ENCODE measurements at regions not wholly inside any gene's neighbourhood (a gene's known extent, or its start where the extent isn't known, plus 50 kb on each side); places are given as distances from the start of the nearest gene placed in this dataset.

DNA sequence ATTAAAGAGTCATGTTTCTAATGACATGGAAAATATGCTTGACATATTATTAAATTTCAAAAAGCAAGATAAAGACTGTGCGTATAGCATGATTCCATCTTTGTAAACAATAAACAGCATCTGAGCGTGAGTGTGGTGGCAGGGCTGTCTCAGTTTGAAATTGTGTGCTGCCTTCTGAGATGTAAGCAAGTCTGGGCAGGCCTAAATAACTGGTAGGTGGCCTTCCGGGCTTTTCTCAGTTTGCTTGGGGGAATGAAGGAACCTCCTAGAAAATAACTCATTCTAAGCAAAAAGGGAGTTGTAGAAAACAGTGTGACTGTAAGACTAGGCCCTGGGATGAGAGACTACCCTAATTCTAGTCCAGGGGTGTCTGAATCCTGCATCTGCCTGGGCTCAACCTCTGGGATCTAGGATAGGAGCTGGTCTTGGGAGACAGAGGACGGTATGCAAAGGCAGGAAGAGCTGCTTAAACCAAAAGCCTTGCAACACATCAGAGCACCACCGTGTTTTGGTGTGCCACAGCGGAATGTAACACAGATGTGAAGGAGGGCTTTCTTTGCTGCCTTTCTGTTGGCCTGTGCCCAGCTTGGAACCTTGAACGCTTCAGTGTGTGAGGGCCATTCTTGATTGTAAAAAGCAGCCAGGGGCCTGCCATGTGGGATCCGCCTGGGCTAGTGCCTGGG lies 63.5 kb upstream of the L3MBTL3 start:
- TF ChIP-seq, protein P1, sequence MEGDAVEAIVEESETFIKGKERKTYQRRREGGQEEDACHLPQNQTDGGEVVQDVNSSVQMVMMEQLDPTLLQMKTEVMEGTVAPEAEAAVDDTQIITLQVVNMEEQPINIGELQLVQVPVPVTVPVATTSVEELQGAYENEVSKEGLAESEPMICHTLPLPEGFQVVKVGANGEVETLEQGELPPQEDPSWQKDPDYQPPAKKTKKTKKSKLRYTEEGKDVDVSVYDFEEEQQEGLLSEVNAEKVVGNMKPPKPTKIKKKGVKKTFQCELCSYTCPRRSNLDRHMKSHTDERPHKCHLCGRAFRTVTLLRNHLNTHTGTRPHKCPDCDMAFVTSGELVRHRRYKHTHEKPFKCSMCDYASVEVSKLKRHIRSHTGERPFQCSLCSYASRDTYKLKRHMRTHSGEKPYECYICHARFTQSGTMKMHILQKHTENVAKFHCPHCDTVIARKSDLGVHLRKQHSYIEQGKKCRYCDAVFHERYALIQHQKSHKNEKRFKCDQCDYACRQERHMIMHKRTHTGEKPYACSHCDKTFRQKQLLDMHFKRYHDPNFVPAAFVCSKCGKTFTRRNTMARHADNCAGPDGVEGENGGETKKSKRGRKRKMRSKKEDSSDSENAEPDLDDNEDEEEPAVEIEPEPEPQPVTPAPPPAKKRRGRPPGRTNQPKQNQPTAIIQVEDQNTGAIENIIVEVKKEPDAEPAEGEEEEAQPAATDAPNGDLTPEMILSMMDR (conservative IDR thresholded peaks at IDR 0.05; ENCODE audit: low read depth, low read length) = no peak
- no peak for DNase-seq (ENCODE audit: low read depth)
- no peak overlapping the region for H3K4me3 ChIP-seq (ENCODE audit: low read length)

DNA sequence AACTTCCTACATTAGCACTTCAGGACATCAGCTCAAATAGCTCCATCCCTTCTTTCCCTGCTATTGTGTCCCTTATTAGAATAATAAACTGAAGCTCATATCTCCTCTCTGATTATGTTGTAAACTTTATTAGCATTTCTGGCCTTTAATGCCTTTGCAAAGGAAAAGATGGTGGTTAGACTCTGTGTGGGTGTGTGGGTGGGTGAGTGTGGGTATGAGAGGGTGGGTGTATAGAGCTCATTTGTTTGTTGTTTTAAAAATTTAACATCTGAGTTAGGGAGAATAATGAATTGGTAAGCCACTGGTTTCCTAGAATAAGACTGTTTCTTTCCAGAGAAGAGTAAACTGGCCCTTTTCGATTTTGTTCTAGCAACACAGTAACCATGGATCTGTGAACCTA lies 70.6 kb upstream of the L3MBTL3 start:
- H3K4me3 ChIP-seq (ENCODE audit: low read length) = no peak overlapping the region
- TF ChIP-seq, protein P1 (conservative IDR thresholded peaks at IDR 0.05; ENCODE audit: low read depth, low read length) = no peak
- DNase-seq (ENCODE audit: low read depth) = no peak

DNA sequence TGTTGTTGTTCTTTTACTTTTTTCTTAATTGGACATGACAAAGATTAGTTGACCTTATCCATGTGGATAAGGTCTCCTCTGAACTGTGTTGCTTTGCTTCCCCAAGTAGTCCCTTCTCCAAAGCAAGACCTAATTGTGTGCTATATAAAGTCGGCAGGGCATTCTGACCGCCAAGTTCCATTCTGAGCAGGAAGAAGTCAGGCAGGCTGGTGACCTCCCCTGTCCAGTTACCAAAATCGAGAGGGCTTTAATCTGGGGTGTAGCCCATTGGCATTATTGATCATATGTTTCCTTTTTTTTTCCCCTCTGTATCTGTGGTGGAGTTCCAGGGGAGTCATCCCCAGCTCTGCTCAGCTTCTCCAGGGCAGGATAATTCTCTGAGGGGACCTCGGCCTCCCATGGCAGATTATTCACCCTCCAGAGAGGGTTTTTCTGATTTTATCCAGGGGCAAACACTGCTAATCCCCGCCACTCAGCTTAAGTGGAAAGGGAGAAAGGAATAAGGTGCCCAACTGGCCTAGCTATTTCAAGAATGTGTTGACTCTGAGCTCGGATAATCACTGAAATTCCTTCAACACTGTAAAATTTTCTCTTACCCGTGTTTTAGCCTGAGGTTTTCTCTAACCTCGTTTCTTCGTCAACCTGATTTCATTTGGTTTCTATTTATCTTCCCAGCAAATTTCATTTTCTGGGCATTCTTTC lies 71.8 kb upstream of the L3MBTL3 start:
- TF ChIP-seq, protein P1 (conservative IDR thresholded peaks at IDR 0.05; ENCODE audit: low read depth, low read length) = no peak
- H3K4me3 ChIP-seq (ENCODE audit: low read length) = peak overlapping the region; percentile 3

DNA sequence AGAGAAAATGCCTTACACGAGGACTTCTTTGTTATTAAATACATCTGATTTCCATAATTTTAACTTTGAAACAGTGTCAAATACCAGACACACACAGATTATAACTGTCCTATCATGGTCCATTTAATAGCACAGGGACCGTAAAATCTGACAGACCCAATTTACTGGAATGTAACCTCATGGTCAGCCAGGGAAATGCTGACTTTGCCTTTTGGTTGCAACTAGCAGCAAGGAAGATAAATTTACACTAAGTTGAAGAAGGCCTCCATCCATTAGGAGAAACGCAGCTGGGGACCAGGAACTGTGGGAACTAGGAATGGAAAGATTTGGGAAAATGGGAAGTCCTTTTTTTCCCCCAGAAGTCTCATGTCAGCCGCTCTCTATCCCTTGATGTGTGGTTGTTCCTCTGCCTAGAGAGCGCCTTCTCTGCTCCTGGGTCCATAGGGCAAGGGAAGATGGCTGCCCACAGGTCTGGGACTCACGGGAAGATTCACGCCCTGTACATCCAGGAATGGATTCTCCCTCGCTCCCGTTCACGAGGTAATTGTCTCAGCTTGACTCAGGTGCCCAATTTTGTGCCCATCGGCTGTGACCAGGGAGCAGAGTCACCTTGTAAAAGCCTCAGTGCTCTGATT lies 74.6 kb upstream of the L3MBTL3 start:
- TF ChIP-seq, protein P1 (conservative IDR thresholded peaks at IDR 0.05; ENCODE audit: low read depth, low read length) = no peak
- H3K4me3 ChIP-seq (ENCODE audit: low read length) = no peak overlapping the region
- no peak for DNase-seq (ENCODE audit: low read depth)

More for the DNA sequence above, 71.8 kb upstream of the L3MBTL3 start:
- peak; percentile 61 for DNase-seq (ENCODE audit: low read depth)

DNA sequence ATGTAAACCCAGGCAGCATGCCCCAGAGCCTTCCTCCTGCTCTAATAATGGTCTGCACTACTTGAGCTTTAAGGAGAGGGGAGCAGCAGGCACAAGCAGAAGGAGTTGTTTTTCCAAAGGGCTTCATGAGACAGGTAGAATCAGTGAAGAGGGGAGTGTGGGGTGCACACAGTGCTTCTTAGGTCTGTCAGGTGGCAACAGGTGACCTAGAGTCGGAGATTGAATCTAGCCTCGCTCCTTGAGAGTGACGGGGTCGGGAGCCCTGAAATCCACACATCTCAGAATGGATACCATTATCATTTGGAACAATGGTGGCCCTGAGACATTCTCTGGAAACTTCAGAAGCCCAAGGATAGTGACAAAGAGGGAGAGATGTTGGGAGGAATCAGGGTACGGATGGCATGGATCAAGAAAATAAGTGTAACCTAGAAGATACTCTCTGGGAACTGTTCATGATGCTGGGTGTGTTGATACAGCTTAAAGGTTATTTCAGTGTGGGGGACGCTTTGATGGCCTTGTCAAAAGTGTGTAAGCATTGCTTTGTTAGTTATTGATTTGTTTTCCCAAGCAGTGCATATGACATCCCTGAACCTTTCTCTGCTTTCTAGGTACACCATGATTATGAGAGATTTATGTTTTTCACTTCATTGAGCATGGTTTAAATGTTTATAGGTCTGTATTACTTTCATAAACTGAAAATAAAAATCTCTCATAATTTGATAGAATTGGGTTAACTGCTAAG lies 77.8 kb upstream of the L3MBTL3 start:
- H3K4me3 ChIP-seq (ENCODE audit: low read length) = no peak overlapping the region
- no peak for DNase-seq (ENCODE audit: low read depth)
- TF ChIP-seq, protein P1 (conservative IDR thresholded peaks at IDR 0.05; ENCODE audit: low read depth, low read length) = no peak

DNA sequence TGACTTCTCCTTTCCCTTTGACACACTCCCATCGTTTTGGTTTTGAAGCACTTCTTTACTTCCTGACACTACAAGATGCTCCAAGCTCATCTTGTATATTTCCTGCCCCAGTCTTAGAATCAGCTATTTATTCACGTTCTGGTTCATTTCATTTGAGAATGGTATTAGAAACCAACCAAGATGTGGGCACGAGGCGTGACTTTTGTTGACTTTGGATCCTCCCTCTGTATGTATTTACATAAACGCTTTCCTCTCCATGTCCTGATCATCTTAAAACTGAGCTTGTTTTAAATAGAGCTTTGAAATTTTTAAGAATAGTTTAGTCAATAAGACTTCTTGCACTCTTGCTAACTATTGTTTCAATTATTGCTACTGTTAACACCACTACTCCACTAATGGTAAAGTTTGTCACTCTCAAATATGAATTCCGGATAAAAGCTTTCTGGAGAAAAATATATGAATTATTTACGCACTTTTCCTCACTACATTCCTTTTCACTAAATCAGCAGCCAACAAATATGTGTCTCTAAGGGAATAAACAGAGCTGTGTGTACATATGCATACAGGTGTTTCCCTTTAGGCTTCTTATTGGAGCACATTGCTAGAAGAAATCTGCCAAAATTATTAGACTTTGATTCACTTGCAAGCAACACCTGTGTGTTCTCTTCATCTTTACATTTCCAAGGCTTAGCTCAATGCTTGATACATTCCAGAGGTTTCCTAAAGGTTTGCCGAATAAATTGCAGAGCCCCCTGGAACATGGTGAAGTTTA lies 77.3 kb upstream of the TMEM244 start:
- H3K4me3 ChIP-seq (ENCODE audit: low read length) = no peak overlapping the region
- TF ChIP-seq, protein P1 (conservative IDR thresholded peaks at IDR 0.05; ENCODE audit: low read depth, low read length) = no peak
- no peak for DNase-seq (ENCODE audit: low read depth)

Measured in retinal pigment epithelial cell (primary cell).